GM18873 (cell line): ENCODE measurements at regions not wholly inside any gene's neighbourhood (a gene's known extent, or its start where the extent isn't known, plus 50 kb on each side); places are given as distances from the start of the nearest gene placed in this dataset.
"Not testable (repeated sequence)": the region's sequence is repeated elsewhere in the genome, so short reads cannot be mapped to it uniquely, and the experiment has no call there.

ENCODE experiments used
- ATAC-seq: cut with Tn5 transposase; IDR thresholded peaks from one replicate; pipeline ENCODE4 v1.9.1; 2021; ENCODE audit warnings: mild to moderate bottlenecking, moderate library complexity, moderate number of reproducible peaks; ENCODE audit not compliant: unreplicated experiment, low FRiP score

DNA sequence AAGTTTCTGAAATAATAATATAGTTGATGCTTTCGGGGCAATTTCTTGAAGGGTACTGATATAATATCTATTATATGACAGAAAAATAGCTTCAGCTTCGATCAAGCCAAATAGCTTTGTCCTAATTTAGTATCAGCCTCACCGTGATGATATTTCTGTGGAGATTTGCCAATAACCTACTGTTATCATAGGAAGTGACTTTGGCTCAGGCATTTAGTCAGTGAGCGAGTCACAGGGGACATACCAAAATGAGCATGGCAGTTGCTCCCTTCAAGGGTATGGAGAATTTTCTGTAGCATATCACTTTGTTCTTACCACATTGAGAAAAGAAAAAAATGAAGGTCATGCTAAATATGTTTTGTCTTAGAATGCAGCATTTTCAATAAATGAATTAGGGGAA lies 767.6 kb upstream of the SLITRK1 start:
- no peak for ATAC-seq

DNA sequence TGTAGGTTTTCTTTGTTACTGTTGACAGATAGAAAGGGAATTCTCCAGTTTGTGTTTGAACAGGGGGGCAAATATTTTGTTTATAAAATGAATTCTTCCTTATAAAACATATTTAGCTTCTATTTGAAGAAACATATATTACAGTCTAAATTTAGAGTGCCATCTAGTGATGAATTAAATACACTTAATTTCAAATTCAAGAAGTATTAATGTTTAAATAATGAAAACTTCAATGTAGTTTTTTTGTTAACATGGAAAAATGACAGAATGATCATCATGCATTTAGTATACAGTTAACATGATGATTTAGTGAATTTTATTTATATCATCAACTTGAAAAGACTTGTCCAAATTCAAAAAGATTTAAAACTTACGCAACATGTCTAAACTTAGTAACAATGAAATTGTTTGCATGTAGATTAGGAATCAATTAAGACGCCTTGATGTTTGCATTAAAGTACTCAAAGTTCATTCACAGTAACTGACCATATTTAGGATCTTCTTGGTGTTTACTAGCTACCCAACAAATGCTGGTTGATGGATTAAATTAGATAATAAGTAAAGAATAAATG lies 765.9 kb upstream of the SLITRK1 start:
- no peak for ATAC-seq

DNA sequence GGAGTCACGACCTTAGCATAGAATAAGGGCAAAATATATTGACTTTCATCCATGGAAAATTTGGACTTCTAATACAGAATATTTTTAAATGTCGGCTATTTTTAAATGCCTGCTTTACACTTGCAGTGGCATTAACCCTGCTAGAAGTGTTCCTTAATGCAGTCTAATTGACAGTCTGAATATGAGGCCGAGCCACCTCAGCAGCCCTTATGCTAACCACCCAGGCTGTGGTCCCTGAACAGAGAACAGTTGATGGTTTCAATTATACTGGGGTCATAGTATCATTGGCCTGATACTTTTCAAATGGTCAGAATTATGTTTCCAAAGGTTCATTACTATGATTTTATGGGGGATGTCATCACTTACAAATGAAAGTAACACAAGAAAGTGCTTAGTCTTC lies 764.7 kb upstream of the SLITRK1 start:
- ATAC-seq: no peak

GRCh38 chr13:84645196-84646012 lies 763.1 kb upstream of the SLITRK1 start:
- ATAC-seq: no peak

- no peak for ATAC-seq
These were observed 759.2 kb upstream of the SLITRK1 start for GRCh38 chr13:84641491-84641890.

GRCh38 chr13:84640691-84641090 lies 758.4 kb upstream of the SLITRK1 start:
- ATAC-seq: no peak

DNA sequence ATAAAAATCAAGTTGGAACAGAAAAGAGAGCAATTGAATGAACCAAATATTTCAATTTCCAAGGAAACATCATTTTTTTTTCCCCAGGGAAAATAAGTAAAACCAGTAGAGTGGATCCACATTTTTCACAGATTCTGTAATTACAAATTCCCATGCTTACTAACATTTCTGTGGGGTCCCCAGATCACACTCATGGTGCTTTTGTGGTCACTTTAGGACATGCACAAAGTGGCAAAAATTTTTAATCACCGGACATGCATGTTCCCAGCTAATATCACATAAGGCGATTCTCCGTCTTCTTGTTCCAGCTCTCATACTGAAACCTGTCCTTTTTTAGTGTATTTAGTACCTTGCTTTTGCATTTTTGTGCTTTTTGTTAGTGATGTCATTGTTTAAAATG lies 748.2 kb upstream of the SLITRK1 start:
- ATAC-seq: no peak

DNA sequence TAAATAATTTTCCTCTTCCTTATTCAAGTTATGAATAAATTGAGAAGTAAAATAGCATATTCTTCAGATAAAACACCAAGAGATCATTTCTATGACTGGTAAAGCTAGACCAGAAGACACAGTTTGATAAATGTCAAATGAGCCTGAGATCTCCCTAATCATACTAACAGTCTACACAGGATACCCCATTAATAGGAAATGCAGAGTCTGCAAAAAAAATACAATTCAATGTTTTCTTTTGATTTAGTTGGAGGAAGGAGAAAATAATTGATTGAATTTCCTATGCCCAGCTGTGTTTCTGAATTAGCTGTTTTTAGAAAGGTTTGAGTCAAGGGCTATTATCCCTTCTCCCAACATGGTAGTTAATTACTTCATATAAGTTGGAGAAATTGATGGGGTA lies 734.6 kb upstream of the SLITRK1 start:
- no peak for ATAC-seq

DNA sequence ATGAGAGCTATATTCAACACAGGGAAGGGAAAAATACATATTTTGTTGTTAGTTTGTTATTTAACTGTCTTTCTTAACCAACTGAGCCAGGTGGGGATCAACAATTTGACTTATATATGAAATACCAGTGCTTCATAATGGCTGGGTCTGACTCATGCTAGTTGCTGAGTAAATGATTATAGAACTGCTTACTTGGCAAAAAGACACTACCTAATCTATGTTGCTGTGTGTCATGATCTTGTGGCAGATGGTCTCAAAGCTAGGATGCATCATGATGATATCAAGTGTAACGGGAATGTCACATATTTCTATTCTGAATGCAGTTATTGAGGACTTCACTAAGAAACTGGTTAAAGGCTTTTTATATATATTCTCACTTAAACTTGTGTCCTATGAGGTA lies 727.4 kb upstream of the SLITRK1 start:
- no peak for ATAC-seq

GRCh38 chr13:84607261-84608013 lies 725.2 kb upstream of the SLITRK1 start:
- ATAC-seq: no peak

DNA sequence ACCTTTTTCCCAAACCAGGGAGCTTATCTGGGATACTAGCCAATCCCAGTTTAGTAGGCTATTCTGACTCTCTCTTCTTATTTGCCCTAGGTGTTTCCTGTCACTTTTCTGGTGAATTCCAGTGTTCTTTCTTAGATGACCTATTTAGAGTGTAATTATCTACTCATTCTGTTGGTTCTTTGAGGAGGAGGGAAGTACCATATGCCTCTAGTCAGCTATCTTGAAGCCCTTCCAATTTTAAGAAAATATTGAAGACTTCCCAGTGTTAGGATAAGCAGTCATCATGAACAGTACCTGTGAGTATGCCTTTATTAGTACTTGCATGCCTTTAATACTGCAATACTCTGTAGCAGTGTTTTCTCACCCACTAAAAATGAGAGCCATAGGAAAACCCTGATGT lies 724.3 kb upstream of the SLITRK1 start:
- no peak for ATAC-seq

GRCh38 chr13:84605927-84606326 lies 723.7 kb upstream of the SLITRK1 start:
- no peak for ATAC-seq

DNA sequence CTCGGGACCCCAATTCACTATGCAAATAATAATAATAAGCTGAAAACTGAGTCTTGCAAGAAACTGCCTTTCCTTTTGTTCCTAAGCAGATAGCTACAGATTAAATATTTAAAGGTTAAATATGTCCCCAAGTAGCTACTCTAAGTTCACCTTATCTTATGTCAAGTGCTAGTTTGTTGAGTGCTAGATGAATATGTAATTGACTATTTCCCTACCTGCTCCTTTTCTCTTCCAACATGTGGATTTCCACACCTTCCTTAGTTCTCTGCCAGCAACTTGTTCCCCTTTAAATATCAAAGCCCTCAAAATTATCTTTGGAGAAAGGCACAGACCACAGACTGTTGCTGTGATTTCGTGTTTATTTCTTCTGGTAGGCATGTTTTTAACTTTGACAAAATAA lies 709.2 kb upstream of the SLITRK1 start:
- no peak for ATAC-seq

DNA sequence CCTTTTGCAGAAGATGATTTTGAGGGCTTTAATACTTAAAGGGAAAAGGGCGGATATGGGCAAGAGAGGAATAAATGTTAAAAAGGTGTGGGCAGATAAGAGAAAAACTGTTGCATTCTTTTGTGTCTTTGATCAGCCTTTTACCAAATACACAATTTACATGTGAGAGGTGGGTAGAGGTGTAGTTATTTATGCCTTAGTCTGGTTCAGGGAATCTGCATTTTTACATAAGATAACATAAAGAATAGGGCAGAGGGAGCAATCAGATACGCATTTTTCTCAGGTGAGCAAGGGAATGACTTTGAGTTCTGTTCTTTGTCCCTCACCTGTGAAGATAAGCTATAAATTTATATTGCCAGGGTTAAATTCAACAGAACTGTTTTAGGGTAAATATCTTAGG lies 708.4 kb upstream of the SLITRK1 start:
- no peak for ATAC-seq

DNA sequence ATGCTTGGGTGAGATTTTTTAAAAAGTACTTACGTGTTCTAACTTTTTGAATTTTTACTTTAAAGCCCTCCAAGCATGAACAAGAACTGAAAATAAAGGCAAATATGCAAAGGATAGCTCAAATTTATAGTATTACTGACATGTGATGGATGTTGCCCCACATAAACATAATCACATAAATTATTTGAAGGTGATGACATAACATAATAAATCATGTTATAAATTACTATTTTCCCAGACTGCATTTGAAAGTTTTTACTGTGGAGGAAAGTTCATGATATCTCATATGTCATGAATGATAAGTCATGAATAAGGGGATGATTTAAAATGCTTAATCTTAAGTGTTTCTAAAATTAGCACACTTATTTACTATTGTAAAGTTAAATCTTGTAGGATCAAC lies 705.7 kb upstream of the SLITRK1 start:
- no peak for ATAC-seq

- not testable (repeated sequence) for ATAC-seq
These were observed 697.6 kb upstream of the SLITRK1 start for GRCh38 chr13:84579901-84580300.

- ATAC-seq: no peak
These were observed 692.6 kb upstream of the SLITRK1 start for GRCh38 chr13:84574851-84575250.

DNA sequence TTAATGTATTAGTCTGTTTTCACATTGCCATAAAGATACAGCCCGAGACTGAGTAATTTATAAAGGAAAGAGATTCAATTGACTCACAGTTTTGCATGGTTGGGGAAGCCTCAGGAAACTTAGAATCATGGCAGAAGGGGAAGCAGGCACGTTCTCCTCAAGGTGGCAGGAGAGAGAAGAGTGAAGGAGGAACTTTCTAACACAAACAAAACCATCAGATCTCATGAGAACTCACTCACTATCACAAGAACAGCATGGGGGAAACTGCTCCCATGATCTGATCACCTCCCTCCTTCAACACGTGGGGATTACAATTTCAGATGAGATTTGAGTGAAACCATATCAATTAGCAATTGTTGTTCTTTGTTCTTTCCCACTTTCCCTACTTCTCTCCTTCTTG lies 689.0 kb upstream of the SLITRK1 start:
- ATAC-seq: no peak

DNA sequence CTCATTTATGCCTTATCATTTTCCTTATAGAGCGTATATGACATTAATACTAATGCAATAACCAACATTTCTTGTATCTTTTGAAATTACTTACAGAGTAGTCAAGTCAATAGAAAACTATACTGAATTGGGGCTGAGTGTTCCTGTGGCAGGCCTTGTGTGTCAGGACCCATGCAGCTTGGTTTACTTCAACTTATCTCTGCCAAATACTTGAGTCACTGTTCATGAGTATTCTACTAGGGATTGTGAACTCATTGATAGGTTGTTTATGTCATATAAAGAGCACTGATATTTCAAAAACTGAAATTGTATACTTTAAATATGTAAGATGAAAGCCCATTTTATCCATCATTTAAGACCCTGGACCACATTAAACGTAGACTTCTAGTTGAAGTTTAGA lies 688.6 kb upstream of the SLITRK1 start:
- ATAC-seq: no peak

GRCh38 chr13:84569366-84569765 lies 687.1 kb upstream of the SLITRK1 start:
- no peak for ATAC-seq

GRCh38 chr13:84567848-84568247 lies 685.6 kb upstream of the SLITRK1 start:
- ATAC-seq: no peak

GRCh38 chr13:84566780-84567179 lies 684.5 kb upstream of the SLITRK1 start:
- no peak for ATAC-seq
